ENCODE measurements at regions not wholly inside any gene's neighbourhood (a gene's known extent, or its start where the extent isn't known, plus 50 kb on each side); places are given as distances from the start of the nearest gene placed in this dataset.

DNA sequence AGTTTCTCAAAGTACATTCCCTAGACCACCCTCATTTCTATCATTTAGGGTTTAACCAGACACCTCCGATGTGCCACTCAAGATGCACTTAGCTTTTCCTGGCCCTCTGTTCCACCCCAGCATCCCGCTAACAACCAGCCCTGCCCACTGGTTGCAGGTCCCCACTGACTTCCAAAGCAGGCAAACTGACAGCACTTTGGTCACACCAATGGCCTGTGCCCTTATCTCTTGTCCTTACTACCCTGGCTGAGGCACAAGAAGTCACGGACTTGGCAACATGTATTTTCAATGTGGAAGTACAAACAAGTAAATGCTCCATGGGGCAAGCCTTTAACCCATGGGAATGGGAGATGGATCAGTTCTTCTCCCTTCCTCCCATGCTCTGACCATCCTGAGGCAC is 357.1 kb downstream of the OMA1 start:
- TF ChIP-seq, protein P1, sequence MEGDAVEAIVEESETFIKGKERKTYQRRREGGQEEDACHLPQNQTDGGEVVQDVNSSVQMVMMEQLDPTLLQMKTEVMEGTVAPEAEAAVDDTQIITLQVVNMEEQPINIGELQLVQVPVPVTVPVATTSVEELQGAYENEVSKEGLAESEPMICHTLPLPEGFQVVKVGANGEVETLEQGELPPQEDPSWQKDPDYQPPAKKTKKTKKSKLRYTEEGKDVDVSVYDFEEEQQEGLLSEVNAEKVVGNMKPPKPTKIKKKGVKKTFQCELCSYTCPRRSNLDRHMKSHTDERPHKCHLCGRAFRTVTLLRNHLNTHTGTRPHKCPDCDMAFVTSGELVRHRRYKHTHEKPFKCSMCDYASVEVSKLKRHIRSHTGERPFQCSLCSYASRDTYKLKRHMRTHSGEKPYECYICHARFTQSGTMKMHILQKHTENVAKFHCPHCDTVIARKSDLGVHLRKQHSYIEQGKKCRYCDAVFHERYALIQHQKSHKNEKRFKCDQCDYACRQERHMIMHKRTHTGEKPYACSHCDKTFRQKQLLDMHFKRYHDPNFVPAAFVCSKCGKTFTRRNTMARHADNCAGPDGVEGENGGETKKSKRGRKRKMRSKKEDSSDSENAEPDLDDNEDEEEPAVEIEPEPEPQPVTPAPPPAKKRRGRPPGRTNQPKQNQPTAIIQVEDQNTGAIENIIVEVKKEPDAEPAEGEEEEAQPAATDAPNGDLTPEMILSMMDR (conservative IDR thresholded peaks at IDR 0.05), result no peak
- no peak for TF ChIP-seq EZH2 (IDR thresholded peaks at IDR 0.05; ENCODE audit: low read depth)

Data from PC-9 (cell line).